ENCODE measurements at regions not wholly inside any gene's neighbourhood (a gene's known extent, or its start where the extent isn't known, plus 50 kb on each side); places are given as distances from the start of the nearest gene placed in this dataset.
"Not testable (repeated sequence)": the region's sequence is repeated elsewhere in the genome, so short reads cannot be mapped to it uniquely, and the experiment has no call there.

GRCh38 chr11:34770111-34770510, 146.1 kb downstream of the APIP start:
- TF ChIP-seq CTCF (IDR thresholded peaks at IDR 0.05) (no peak), POLR2AphosphoS5 (IDR thresholded peaks at IDR 0.05) (no peak), POLR2A (IDR thresholded peaks at IDR 0.05) (no peak), EP300 (IDR thresholded peaks at IDR 0.05) (no peak)
- H3K9me3 ChIP-seq = no peaks in the 10 kb centered on the region
- no peak for DNase-seq
- 100% methylated on average over 1 of the region's 1 CpG for WGBS, 5 donors
- H3K27ac ChIP-seq = no peak overlapping the region
- H3K27me3 ChIP-seq = no peaks in the 10 kb centered on the region
- peaks cover 0 to 12% (median 0%) of the 10 kb centered on the region in 4 donors for H3K4me1 ChIP-seq
- H3K36me3 ChIP-seq = no peaks in the 10 kb centered on the region
- no peak overlapping the region for H3K4me3 ChIP-seq
- intact Hi-C loops (cut with DNase I; ENCODE audit: low total_unique reads) = no loop called here

GRCh38 chr11:34769224-34769623, 147.0 kb downstream of the APIP start:
- Histone ChIP-seq H3K4me1 (peaks cover 0 to 12% (median 0%) of the 10 kb centered on the region in 4 donors), H3K4me3 (no peak overlapping the region), H3K36me3 (no peaks in the 10 kb centered on the region), H3K9me3 (peaks cover 0 to 7% (median 0%) of the 10 kb centered on the region in 4 donors), H3K27me3 (no peaks in the 10 kb centered on the region), H3K27ac (no peak overlapping the region)
- TF ChIP-seq POLR2A (IDR thresholded peaks at IDR 0.05) = no peak
- no peak for TF ChIP-seq POLR2AphosphoS5 (IDR thresholded peaks at IDR 0.05)
- TF ChIP-seq EP300 (IDR thresholded peaks at IDR 0.05) = no peak
- TF ChIP-seq CTCF (IDR thresholded peaks at IDR 0.05) = no peak
- DNase-seq = no peak
- intact Hi-C loops (cut with DNase I; ENCODE audit: low total_unique reads) = no loop called here
- WGBS, 5 donors = 62 to 100% (median 77%) methylated on average over 2 of the region's 2 CpGs

GRCh38 chr11:34762625-34763024, 141.7 kb downstream of the EHF start:
- H3K27ac ChIP-seq; H3K4me3 ChIP-seq; DNase-seq; H3K27me3 ChIP-seq; H3K36me3 ChIP-seq; H3K4me1 ChIP-seq; H3K9me3 ChIP-seq; intact Hi-C loops (cut with DNase I; ENCODE audit: low total_unique reads): not testable (repeated sequence)
- WGBS, 5 donors = 60% methylated on average over 1 of the region's 3 CpGs; no CpG with 5 or more reads in 4 of the 5 donors

- no peaks in the 10 kb centered on the region for H3K9me3 ChIP-seq
- H3K27ac ChIP-seq = no peak overlapping the region
- H3K36me3 ChIP-seq = no peaks in the 10 kb centered on the region
- no peak for DNase-seq
- H3K4me3 ChIP-seq = no peak overlapping the region
- TF ChIP-seq POLR2AphosphoS5 (IDR thresholded peaks at IDR 0.05) (no peak), CTCF (IDR thresholded peaks at IDR 0.05) (no peak), EP300 (IDR thresholded peaks at IDR 0.05) (no peak), POLR2A (IDR thresholded peaks at IDR 0.05) (no peak)
- intact Hi-C loops (cut with DNase I; ENCODE audit: low total_unique reads) = no loop called here
- H3K27me3 ChIP-seq = no peaks in the 10 kb centered on the region
- WGBS, 5 donors = 56 to 63% (median 59%) methylated on average over 7 of the region's 7 CpGs
- peaks cover 0 to 17% (median 6%) of the 10 kb centered on the region in 4 donors for H3K4me1 ChIP-seq
Observed at GRCh38 chr11:34758262-34758661, 137.4 kb downstream of the EHF start.

GRCh38 chr11:34757026-34757451, 136.1 kb downstream of the EHF start:
- Histone ChIP-seq H3K4me3 (no peak overlapping the region), H3K27me3 (no peaks in the 10 kb centered on the region), H3K4me1 (peaks cover 0 to 29% (median 12%) of the 10 kb centered on the region in 4 donors), H3K9me3 (no peaks in the 10 kb centered on the region), H3K27ac (no peak overlapping the region), H3K36me3 (no peaks in the 10 kb centered on the region)
- WGBS, 5 donors = 31 to 43% (median 38%) methylated on average over 1 of the region's 1 CpG
- TF ChIP-seq CTCF (IDR thresholded peaks at IDR 0.05) (no peak), POLR2A (IDR thresholded peaks at IDR 0.05) (no peak), POLR2AphosphoS5 (IDR thresholded peaks at IDR 0.05) (no peak), EP300 (IDR thresholded peaks at IDR 0.05) (no peak)
- peak in 1 of 2 donors; percentile 49 for DNase-seq
- intact Hi-C loops (cut with DNase I; ENCODE audit: low total_unique reads) = no loop called here
